ENCODE measurements at regions not wholly inside any gene's neighbourhood (a gene's known extent, or its start where the extent isn't known, plus 50 kb on each side); places are given as distances from the start of the nearest gene placed in this dataset.

GRCh38 chrX:66872771-66873170 lies 233.9 kb upstream of the EDA2R start:
- Histone ChIP-seq H3K9me3 (ENCODE audit: control insufficient read depth, low read length) (no peaks in the 10 kb centered on the region), H3K4me3 (ENCODE audit: low read length) (no peak overlapping the region), H3K9ac (ENCODE audit: extremely low read depth, low read length, poor library complexity, severe bottlenecking) (no peak overlapping the region), H3K36me3 (ENCODE audit: control insufficient read depth, insufficient read depth, low read length) (no peaks in the 10 kb centered on the region), H3K4me1 (ENCODE audit: control insufficient read depth, insufficient read depth, low read length) (no peaks in the 10 kb centered on the region), H3K27ac (ENCODE audit: low read depth, low read length) (no peak overlapping the region), H3K27me3 (ENCODE audit: control insufficient read depth, insufficient read depth, low read length, poor library complexity, severe bottlenecking) (no peaks in the 10 kb centered on the region)
- Mint-ChIP-seq H3K27ac (no peak overlapping the region), H3K4me1 (no peaks in the 10 kb centered on the region), H3K36me3 (ENCODE audit: low read depth) (no peaks in the 10 kb centered on the region), H3K27me3 (ENCODE audit: insufficient read depth) (no peaks in the 10 kb centered on the region), H3K4me3 (no peak overlapping the region), H3K9me3 (peaks cover 36% of the 10 kb centered on the region)
- TF ChIP-seq CTCF (conservative IDR thresholded peaks at IDR 0.05), result no peak
- DNase-seq, result no peak

- Mint-ChIP-seq H3K4me1 (no peaks in the 10 kb centered on the region), H3K27ac (no peak overlapping the region), H3K27me3 (ENCODE audit: insufficient read depth) (no peaks in the 10 kb centered on the region), H3K9me3 (peaks cover 65% of the 10 kb centered on the region), H3K36me3 (ENCODE audit: low read depth) (no peaks in the 10 kb centered on the region), H3K4me3 (no peak overlapping the region)
- Histone ChIP-seq H3K4me3 (ENCODE audit: low read length) (no peak overlapping the region), H3K4me1 (ENCODE audit: control insufficient read depth, insufficient read depth, low read length) (no peaks in the 10 kb centered on the region), H3K27ac (ENCODE audit: low read depth, low read length) (no peak overlapping the region), H3K27me3 (ENCODE audit: control insufficient read depth, insufficient read depth, low read length, poor library complexity, severe bottlenecking) (no peaks in the 10 kb centered on the region), H3K9me3 (ENCODE audit: control insufficient read depth, low read length) (no peaks in the 10 kb centered on the region), H3K36me3 (ENCODE audit: control insufficient read depth, insufficient read depth, low read length) (no peaks in the 10 kb centered on the region), H3K9ac (ENCODE audit: extremely low read depth, low read length, poor library complexity, severe bottlenecking) (no peak overlapping the region)
- DNase-seq, result no peak
- WGBS, 2 experiments (ENCODE audit: insufficient coverage in 1 of 2, insufficient read length in 1 of 2), result 95% methylated on average over 2 of the region's 2 CpGs; no CpG with 5 or more reads in 1 of the 2 experiments
- no peak for TF ChIP-seq CTCF (conservative IDR thresholded peaks at IDR 0.05)
Observed at GRCh38 chrX:66863721-66864120, 224.8 kb upstream of the EDA2R start.

GRCh38 chrX:66833426-66833825 lies 194.5 kb upstream of the EDA2R start:
- Mint-ChIP-seq H3K27me3 (ENCODE audit: insufficient read depth) (no peaks in the 10 kb centered on the region), H3K4me3 (no peak overlapping the region), H3K36me3 (ENCODE audit: low read depth) (no peaks in the 10 kb centered on the region), H3K27ac (no peak overlapping the region), H3K4me1 (no peaks in the 10 kb centered on the region), H3K9me3 (peaks cover 76% of the 10 kb centered on the region)
- Histone ChIP-seq H3K4me1 (ENCODE audit: control insufficient read depth, insufficient read depth, low read length) (no peaks in the 10 kb centered on the region), H3K9ac (ENCODE audit: extremely low read depth, low read length, poor library complexity, severe bottlenecking) (no peak overlapping the region), H3K27ac (ENCODE audit: low read depth, low read length) (no peak overlapping the region), H3K27me3 (ENCODE audit: control insufficient read depth, insufficient read depth, low read length, poor library complexity, severe bottlenecking) (no peaks in the 10 kb centered on the region), H3K9me3 (ENCODE audit: control insufficient read depth, low read length) (no peaks in the 10 kb centered on the region), H3K36me3 (ENCODE audit: control insufficient read depth, insufficient read depth, low read length) (no peaks in the 10 kb centered on the region), H3K4me3 (ENCODE audit: low read length) (no peak overlapping the region)
- DNase-seq, result no peak
- 64% methylated on average over 1 of the region's 1 CpG; no CpG with 5 or more reads in 1 of the 2 experiments for WGBS, 2 experiments (ENCODE audit: insufficient coverage in 1 of 2, insufficient read length in 1 of 2)
- no peak for TF ChIP-seq CTCF (conservative IDR thresholded peaks at IDR 0.05)

Measured in endodermal cell (in vitro differentiated cells).